ENCODE measurements at regions not wholly inside any gene's neighbourhood (a gene's known extent, or its start where the extent isn't known, plus 50 kb on each side); places are given as distances from the start of the nearest gene placed in this dataset.

DNA sequence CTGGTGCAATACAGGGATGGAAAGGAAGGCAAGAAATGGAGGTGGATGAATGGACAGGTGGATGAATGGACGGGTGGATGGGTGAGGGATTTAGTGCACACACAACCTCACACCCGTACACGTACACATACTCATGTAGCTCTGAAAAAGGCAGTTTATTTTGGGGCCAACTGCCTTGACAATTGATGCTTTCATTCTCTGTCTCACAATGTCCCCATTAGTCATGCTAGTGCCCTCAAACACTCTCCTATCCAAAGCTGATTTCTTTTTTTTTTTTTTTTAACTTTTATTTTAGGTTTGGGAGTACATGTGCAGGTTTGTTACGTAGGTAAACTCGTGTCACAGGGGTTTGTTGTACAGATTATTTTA lies 495.0 kb downstream of the DMAC1 start:
- no peak for DNase-seq (ENCODE audit: low read depth, low spot score)

DNA sequence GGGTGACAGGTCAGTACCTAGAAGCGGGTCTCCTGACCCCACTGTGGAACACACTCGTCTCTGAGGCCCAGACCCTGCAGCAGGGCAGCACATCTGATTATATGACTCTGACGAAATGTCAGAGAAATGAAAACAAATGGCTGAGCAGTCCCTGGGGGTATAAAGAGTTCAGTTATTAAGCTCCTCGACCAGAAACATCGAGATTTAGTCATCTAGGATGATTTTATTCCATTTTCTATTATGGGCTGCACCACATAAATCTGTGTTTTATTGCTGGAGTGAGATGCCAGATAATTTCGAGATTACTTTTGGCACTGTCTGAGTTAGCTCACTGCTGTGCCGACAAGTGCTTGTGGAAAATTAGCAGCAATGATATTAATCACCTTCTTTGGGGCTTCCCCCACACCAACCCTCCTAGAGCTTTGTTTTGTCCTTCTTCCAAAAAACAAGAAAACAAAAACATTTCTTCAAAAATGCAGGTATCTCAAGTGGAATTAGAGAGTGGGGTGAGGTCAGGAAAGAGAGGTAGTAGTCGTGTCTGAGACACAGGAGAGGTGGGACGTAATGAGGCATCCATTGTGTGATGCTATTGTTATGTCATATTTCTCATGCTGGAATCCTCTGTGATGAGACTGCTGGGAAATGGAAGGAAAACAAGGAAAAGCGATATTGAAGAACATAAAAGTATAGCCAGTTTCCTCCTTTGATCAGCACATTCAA lies 495.5 kb downstream of the DMAC1 start:
- DNase-seq (ENCODE audit: low read depth, low spot score) = no peak

DNA sequence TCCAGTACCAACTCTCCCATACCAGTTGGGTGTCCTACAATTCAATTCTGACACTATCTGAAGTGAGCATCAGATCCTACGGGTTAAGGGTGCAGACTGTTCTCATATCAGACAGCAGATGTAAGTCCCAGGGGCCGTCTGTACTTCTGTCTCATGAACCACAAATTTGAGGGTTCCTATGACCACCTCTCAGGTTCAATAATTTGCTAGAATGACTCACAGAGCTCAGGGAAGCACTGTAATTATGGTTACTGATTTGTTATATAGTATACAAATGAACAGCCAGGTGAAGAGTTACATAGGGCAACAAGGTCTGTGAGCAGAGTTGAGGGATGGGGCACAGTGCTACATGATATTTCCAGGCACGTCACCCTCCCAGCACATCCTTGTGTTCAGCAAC lies 499.1 kb downstream of the DMAC1 start:
- DNase-seq (ENCODE audit: low read depth, low spot score) = no peak

DNA sequence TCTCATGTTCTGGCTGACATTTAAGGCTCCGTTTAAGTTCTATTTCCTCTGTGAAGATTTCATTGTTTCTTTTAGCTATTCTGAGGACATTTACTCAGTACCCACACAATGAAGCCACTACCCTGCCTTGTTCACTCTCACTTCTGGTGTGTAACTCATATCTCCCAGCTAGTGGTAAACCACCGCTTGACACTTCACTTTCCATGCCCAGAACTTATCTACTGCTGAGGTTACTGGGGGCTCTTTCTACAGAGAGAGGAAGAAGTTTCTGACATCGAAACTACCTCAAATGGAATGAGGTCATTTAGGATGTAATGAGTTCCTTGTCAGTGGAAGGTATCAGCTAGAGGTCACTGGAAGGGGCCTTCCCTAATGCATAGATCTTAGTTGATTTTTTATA lies 501.5 kb downstream of the DMAC1 start:
- no peak for DNase-seq (ENCODE audit: low read depth, low spot score)

DNA sequence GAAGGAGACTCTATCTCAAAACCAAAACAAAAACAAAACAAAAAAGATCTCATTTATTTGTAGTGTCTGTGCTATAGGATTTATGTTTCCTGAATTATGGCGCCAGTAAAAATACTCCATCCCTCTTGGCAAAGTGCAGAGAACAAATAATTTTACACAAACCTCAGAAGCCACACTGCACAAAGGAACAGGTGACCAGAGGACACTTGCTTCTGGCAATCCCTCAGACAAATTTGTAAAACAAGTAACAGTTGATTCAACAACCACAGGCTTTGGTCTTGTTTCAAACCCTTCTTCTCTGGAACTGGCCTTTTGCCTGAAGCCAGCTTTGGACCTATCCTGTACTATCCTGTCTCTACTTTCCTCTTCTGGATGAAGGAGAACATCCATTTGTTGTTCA lies 502.1 kb downstream of the DMAC1 start:
- DNase-seq (ENCODE audit: low read depth, low spot score) = no peak

- DNase-seq (ENCODE audit: low read depth, low spot score) = no peak
Measured at GRCh38 chr9:7293091-7293490, 506.5 kb downstream of the DMAC1 start.

- no peak for DNase-seq (ENCODE audit: low read depth, low spot score)
Measured at GRCh38 chr9:7289773-7290172, 509.8 kb downstream of the DMAC1 start.

GRCh38 chr9:7287986-7288385 lies 511.6 kb downstream of the DMAC1 start:
- DNase-seq (ENCODE audit: low read depth, low spot score) = no peak

DNA sequence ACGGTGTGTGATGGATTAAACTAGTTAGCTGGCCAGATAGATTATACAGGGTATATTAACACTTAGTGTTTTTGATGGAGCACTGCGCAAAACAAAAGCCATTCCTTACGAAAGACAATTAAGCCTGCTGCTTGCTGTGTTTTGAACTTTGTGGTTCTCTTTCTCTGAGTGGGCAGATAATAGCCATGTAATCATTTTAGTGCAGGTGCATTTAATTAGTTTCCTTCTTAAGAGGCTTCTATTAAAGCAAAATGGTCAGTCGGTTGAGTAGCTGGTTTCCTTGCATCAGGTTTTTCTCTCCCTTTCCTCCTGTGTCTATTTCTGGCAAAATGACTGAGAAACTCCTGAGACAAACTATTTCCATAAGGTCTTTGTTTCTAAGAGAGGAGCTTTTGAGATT lies 512.5 kb downstream of the DMAC1 start:
- DNase-seq (ENCODE audit: low read depth, low spot score) = no peak

GRCh38 chr9:7286101-7286500 lies 513.5 kb downstream of the DMAC1 start:
- DNase-seq (ENCODE audit: low read depth, low spot score) = no peak

DNA sequence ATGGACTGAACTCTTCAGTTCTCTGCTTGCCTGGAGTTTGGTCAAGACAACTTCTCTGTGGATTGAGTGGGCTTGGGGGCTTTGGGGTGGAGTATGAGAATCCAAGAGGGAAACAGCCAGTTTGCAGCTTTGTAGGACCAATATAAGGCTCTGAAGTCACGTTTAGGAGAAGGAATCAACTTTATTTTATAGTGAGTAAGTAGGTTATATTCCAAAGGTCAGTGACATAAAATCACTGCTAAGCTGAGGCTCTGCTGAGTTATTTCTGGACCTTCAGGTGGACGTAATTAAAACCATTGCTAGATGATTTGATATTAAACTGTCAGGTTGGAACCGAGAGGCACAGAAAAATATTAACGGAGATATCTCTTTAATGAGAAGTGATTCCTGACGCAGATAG lies 514.4 kb downstream of the DMAC1 start:
- DNase-seq (ENCODE audit: low read depth, low spot score) = no peak

- no peak for DNase-seq (ENCODE audit: low read depth, low spot score)
Measured at GRCh38 chr9:7284517-7284916, 515.1 kb downstream of the DMAC1 start.

GRCh38 chr9:7284117-7284516 lies 515.5 kb downstream of the DMAC1 start:
- DNase-seq (ENCODE audit: low read depth, low spot score) = no peak

DNA sequence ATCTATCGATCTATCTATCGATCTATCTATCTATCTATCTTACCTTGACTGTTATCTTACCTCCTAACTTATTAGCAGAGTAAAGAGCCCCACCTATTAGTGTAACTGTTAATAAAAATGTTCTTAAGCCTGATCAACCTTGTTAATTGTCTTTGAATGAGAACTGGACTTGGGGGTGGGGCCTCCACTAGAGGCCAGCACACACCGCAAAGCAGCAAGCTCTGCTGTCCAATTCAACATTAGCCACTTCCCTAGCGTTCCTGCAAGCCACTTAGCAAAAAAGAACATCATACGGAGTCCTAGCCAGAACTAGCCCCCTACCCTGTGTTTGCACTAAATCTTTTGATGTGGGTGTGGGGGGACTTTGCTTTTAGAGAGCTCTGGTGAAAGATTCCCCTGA lies 515.8 kb downstream of the KDM4C start:
- DNase-seq (ENCODE audit: low read depth, low spot score) = no peak

- no peak for DNase-seq (ENCODE audit: low read depth, low spot score)
Measured at GRCh38 chr9:7266911-7267595, 509.3 kb downstream of the KDM4C start.

DNA sequence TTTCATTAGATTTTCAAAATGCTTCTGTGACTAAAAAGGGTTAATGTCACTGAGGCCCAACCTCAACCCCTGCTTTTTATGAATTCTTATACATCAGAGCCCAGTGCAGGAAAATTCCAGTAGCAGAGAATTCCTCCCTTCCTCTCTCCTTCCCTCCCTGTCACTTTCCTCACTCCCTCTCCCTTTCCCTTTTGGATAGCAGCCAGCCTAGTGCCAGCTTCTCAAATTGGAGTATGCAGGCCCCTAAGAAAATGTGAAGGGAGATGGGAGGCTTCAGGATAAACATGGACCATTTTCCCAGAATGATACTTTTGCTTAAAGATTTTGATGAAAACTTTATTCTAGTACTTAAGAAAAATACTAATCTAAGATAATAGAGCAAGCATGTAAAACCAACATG lies 507.4 kb downstream of the KDM4C start:
- DNase-seq (ENCODE audit: low read depth, low spot score) = no peak

GRCh38 chr9:7259544-7260241 lies 501.9 kb downstream of the KDM4C start:
- no peak for DNase-seq (ENCODE audit: low read depth, low spot score)

DNA sequence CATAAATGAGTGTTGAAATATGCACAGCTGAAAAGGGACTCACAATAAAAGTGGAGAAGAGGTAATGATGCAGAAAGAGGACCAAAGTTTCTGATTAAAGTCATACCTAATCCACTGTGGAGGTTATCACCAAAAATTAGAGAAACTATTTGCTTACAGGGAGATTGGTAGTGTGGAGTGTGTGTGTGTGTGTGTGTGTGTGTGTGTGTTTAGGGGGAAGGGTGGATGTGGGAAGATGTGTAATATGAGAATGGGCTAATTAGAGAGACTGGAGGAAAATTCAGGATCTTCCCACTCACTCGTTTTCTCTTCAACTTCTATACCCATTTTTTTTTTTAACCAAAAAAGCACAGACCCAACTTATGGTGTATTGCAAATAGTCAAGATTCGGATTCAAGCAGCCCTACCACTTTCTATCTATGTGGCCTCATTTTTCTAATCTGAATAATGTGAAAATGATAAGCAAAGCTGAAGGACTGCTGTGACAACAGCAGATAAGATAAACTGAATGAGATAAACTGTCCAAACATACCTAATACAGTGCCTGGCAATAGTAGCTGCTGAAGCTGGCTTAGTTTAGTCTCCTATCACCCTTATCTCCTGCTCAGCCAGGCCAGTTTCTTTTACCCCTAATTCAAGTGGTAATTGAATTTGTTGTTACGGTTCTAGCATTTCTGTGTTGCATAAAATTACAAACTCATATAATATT lies 501.1 kb downstream of the KDM4C start:
- no peak for DNase-seq (ENCODE audit: low read depth, low spot score)

DNA sequence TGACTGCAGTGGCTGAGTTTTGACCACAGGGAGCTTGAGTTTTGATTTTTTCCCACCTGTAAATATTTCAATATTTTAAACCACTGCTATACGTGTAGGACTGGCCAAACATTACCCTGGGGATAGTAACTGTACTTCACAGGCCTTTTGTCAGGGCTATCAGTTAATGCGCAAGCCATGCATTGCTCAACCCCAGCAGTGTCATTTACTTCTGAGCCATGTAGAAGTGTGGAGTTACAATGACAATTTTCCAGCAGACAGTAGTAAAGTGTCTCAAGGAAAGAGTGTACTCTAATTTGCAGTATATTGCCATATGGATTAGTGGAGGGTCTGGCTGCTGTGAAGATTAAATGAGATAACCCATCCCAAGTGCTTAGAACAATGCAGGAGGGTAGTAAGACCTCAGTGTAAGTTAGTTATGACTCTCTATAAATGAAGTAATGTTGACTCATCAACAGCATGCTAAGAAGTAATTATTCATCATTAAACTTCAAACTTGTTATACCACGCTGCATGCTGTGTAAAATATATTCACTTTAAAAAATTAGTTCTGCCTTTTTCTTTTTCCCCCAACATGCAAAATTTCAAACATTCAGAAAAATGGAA lies 489.2 kb downstream of the KDM4C start:
- no peak for DNase-seq (ENCODE audit: low read depth, low spot score)

GRCh38 chr9:7245976-7246580 lies 488.3 kb downstream of the KDM4C start:
- no peak for DNase-seq (ENCODE audit: low read depth, low spot score)

- no peak for DNase-seq (ENCODE audit: low read depth, low spot score)
Measured at GRCh38 chr9:7243838-7244237, 486.1 kb downstream of the KDM4C start.

DNA sequence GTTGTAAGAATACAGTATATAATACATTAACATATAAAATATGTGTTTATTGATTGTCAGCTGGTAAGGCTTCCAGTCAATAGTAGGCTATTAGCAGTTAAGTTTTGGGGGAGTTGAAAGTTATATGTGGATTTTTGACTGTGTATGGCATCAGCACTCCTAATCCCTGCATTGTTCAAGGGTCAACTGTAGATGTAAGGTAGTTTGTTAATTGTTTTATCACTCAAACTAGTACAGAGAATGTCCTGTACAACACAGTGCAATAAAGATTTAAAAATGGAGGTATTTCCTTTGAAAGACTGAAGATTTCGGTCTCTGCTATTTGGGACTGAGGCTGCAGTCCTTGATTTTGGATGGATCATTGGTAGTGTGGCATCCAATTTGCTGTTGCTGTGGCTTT lies 484.4 kb downstream of the KDM4C start:
- DNase-seq (ENCODE audit: low read depth, low spot score) = no peak

Measured in activated CD4-positive, CD25-positive, alpha-beta regulatory T cell treated with anti-CD3 and anti-CD28 coated beads, Interleukin-2, amount 50 U/mL, for 16 hours (primary cell).